Sciatic nerve (tissue), 2 donors: ENCODE measurements at regions not wholly inside any gene's neighbourhood (a gene's known extent, or its start where the extent isn't known, plus 50 kb on each side); places are given as distances from the start of the nearest gene placed in this dataset.
"Not testable (repeated sequence)": the region's sequence is repeated elsewhere in the genome, so short reads cannot be mapped to it uniquely, and the experiment has no call there.

Experiments used
- ATAC-seq: fragments of 200-7000 bp; cut with Tn5 transposase; one replicate; pipeline ENCODE4 v1.9.1; 2020; ENCODE audit warnings: mild to moderate bottlenecking, moderate library complexity
- DNase-seq: peaks from one replicate; pipeline ENCODE4 v3.0.0-alpha.2; 2020; ENCODE audit warnings: low spot score
- intact Hi-C: fragments of 100-400 bp; cut with DNase I; formaldehyde crosslinking; loops from one replicate; pipeline ENCODE4 v1.14.2; 2022
- donor health status: DM: no; HTN: no; CAD: no.
- donor health status: DM: no; HTN: no; CAD: no.

DNA sequence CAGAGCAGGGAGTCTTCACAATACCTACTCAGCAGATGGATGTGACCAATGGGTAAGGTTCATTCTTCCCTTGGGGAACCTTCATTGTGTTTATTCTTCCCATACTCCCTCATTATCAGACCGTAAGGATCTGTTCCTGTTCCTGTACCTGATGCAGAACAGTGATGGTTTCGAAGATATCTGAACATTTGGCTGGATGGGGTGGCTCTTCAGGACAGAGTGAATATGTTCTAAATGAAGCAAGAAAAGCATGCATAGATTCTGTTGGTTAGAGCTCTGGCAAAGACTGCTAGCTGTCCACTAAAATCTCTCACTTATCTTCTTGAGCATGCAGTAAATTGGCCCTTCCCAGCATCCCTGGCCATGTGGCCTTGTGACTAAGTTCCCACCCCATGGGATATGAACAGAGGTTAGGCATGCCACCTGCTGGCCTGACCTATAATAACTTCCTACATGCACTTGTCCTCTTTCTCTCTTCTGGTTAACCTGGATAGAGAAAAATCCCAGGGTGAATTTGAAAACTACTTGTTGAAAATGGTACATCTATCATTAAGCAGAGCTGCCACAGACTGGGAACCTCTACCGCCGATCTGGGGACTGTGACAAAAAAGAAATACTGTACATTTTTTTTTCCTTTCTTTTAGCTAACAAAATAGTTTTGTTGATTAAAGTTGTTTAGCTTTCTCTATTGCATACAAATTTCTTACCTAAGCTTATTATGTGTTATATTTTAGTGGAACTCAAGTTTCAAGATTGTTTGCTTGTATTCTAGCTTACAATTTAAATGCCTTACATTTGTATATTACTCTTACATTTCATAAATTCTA, 60.0 kb upstream of the BANK1 start:
- ATAC-seq (peak; percentile 76), DNase-seq (peak; percentile 67)
- intact Hi-C loops = no loop called here

- intact Hi-C loops = no loop called here
- DNase-seq = no peak
- ATAC-seq = no peak
These were observed 63.3 kb upstream of the BANK1 start for GRCh38 chr4:101727238-101727637.

- intact Hi-C loops = no loop called here
- no peak for ATAC-seq
These were observed 66.4 kb upstream of the BANK1 start for GRCh38 chr4:101724093-101724492.

GRCh38 chr4:101718810-101719209, 71.7 kb upstream of the BANK1 start:
- intact Hi-C loops = no loop called here
- DNase-seq = no peak

More at GRCh38 chr4:101724093-101724492, 66.4 kb upstream of the BANK1 start:
- DNase-seq = no peak

GRCh38 chr4:101711590-101712260, 78.8 kb upstream of the BANK1 start:
- intact Hi-C loops = no loop called here
- ATAC-seq (no peak), DNase-seq (no peak)

More at GRCh38 chr4:101718810-101719209, 71.7 kb upstream of the BANK1 start:
- no peak for ATAC-seq

GRCh38 chr4:101710806-101711205, 79.7 kb upstream of the BANK1 start:
- ATAC-seq (no peak), DNase-seq (no peak)
- intact Hi-C loops = no loop called here

GRCh38 chr4:101708293-101709039, 82.1 kb upstream of the BANK1 start:
- DNase-seq (no peak), ATAC-seq (no peak)
- intact Hi-C loops = no loop called here

DNA sequence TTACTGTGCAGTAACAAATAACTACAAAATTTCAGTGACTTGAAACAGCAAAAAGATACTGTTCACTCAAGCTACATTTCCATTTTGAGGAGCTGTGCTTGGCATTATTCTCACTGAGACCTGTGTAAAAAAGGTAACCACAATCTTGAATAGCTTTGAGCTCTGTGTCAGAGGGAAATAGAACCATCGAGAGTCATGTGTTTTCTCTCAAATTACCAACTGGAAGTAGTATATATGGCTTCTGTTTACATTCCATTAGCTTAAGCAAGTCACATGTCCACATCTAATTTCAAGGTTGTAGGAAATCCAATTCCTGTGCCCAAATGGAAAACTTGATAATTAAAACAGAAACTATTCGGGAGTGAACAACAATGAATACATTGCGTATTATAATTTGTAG, 82.9 kb upstream of the BANK1 start:
- intact Hi-C loops = no loop called here
- no peak for ATAC-seq
- no peak for DNase-seq

DNA sequence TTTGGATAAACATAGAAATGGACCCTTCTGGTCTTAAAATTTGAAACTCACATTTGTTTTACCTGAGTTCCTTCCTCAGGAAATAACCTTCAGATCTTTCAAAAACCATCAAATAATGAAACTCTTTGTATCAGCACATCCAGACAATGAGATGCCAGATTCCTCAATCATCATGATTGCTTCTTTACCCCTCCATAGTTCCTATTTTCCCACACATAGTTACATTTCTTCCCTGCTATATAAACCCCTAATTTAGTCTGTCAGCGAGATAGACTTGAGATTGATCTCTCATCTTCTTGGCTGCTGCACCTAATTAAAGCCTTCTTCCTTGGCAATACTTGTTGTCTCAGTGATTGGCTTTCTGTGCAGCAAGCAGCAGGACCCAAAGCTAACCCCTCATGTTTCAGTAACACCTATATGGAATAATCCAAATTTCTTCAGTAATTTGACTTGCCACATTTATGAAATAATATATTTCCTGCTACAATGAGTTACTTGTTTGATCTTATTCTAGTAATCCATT, 83.9 kb upstream of the BANK1 start:
- intact Hi-C loops = no loop called here
- no peak for ATAC-seq

GRCh38 chr4:101701551-101701950, 89.0 kb upstream of the BANK1 start:
- DNase-seq (no peak), ATAC-seq (no peak)
- intact Hi-C loops = no loop called here

More for the DNA sequence above, 83.9 kb upstream of the BANK1 start:
- no peak for DNase-seq

- intact Hi-C loops = no loop called here
- ATAC-seq (no peak), DNase-seq (no peak)
These were observed 90.9 kb upstream of the BANK1 start for GRCh38 chr4:101699441-101700124.

GRCh38 chr4:101697266-101697665, 93.3 kb upstream of the BANK1 start:
- intact Hi-C loops = no loop called here
- ATAC-seq (no peak), DNase-seq (no peak)

- intact Hi-C loops = no loop called here
- ATAC-seq = no peak
These were observed 94.1 kb upstream of the BANK1 start for GRCh38 chr4:101696276-101697010.

DNA sequence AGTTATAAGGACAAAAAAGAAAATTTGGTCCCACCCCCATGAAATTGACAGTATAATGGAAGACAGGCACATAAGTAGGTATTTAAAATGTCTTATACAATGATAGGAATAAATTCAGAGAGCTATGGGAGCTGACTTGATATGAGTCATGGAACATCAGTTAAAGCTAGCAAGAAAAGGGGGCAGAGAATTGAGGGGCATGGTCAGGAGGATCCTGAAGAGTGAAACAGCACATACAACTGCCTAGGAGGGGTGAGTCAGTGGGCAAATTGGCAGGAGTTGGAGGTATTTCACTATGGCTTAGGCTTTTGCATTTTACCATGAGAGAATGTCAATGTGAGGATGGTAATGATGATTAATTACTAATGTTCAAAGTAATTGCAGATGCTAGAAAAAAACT, 95.4 kb upstream of the BANK1 start:
- no peak for ATAC-seq
- no peak for DNase-seq
- intact Hi-C loops = no loop called here

More at GRCh38 chr4:101696276-101697010, 94.1 kb upstream of the BANK1 start:
- DNase-seq = no peak

GRCh38 chr4:101694403-101694802, 96.1 kb upstream of the BANK1 start:
- ATAC-seq, intact Hi-C loops, DNase-seq: not testable (repeated sequence)

GRCh38 chr4:101693842-101694398, 96.6 kb upstream of the BANK1 start:
- DNase-seq (no peak), ATAC-seq (no peak)
- intact Hi-C loops = no loop called here

DNA sequence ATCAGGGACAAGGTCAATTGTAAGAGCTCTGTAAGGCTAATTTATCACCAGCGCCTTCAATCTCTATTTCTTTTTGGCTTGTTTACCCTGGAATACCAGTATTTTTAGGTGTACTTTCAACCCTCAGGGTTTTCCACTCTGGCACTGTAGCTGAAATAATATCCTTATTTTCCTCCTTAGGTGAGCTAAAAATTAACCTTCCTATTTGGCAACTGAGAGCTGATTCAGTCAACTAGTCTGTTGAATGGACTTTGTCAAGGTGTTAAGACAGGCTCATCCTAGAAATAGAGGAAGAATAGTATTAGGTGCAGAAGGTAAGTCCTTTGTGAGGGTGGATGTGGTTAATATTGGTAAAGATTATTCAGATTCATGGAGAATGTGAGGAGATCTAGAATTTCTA, 101.3 kb upstream of the BANK1 start:
- intact Hi-C loops = no loop called here
- ATAC-seq = no peak
- DNase-seq = no peak

DNA sequence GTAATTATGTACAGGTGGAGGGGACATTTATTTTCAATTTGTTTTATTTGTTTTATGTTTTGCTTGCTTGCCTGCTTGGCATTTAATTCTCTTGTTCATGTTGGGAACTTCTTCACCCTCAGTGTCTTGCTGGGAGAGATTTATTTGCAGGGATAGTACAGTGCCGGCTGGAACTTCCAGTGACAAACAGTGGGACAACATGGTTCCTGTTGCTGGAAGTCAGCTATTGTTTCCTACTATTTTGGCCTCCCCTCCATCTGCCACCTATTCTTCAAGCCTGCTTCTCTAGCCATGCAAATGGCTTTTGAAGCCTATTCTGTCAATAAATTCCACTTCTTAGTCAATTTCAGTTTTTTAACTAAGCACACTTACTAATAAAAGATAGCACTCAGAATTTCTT, 105.4 kb upstream of the BANK1 start:
- ATAC-seq (no peak), DNase-seq (no peak)
- intact Hi-C loops = no loop called here
